GM12872 (cell line): ENCODE measurements at regions not wholly inside any gene's neighbourhood (a gene's known extent, or its start where the extent isn't known, plus 50 kb on each side); places are given as distances from the start of the nearest gene placed in this dataset.

Experiments used
- CTCF ChIP-seq: IDR thresholded peaks from 3 replicates; pipeline ENCODE4 v1.5.1; 2011; ENCODE audit warnings: low read depth, mild to moderate bottlenecking, low read length, moderate library complexity; ENCODE audit not compliant: insufficient read depth

- TF ChIP-seq CTCF = no peak
Measured at GRCh38 chr10:4357911-4358310, 468.1 kb upstream of the AKR1E2 start.

GRCh38 chr10:4355350-4355749 lies 470.7 kb upstream of the AKR1E2 start:
- TF ChIP-seq CTCF = no peak

GRCh38 chr10:4354382-4354812 lies 471.6 kb upstream of the AKR1E2 start:
- no peak for TF ChIP-seq CTCF

- no peak for TF ChIP-seq CTCF
Measured at GRCh38 chr10:4353964-4354363, 472.0 kb upstream of the AKR1E2 start.

- TF ChIP-seq CTCF = no peak
Measured at GRCh38 chr10:4353059-4353655, 472.9 kb upstream of the AKR1E2 start.

GRCh38 chr10:4352414-4352961 lies 473.5 kb upstream of the AKR1E2 start:
- TF ChIP-seq CTCF = no peak

GRCh38 chr10:4351723-4352413 lies 474.1 kb upstream of the AKR1E2 start:
- TF ChIP-seq CTCF = no peak
